ENCODE measurements at regions not wholly inside any gene's neighbourhood (a gene's known extent, or its start where the extent isn't known, plus 50 kb on each side); places are given as distances from the start of the nearest gene placed in this dataset.
A peak's percentile ranks its signal among the peaks of the same experiment; 100 is the strongest.

DNA sequence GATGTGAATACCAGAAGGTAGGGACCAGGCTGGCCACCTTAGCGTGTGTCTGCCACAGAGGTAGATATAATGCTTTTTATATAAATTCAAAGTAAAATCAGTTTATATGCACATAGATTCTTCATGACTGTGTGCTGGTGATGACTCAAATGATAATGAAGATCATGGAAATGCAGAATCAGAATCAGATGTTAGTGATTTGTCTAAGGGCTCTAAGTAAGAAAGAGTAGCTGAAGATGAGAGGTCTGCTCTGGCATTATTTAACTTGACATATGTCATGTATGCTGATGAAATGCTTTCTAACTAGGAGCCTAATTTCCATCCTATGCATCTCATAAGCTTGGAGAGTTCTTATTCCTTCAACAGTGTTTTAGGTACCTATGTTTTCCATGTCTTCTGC lies 50.3 kb upstream of the DPH6 start:
- DNase-seq = no peak

GRCh38 chr15:35602836-35603235 lies 56.9 kb upstream of the DPH6 start:
- no peak for DNase-seq

- DNase-seq = no peak
Measured at GRCh38 chr15:35603301-35603700, 57.3 kb upstream of the DPH6 start.

- no peak for DNase-seq
Measured at GRCh38 chr15:35603856-35604255, 57.9 kb upstream of the DPH6 start.

GRCh38 chr15:35605764-35606449 lies 59.9 kb upstream of the DPH6 start:
- no peak for DNase-seq

DNA sequence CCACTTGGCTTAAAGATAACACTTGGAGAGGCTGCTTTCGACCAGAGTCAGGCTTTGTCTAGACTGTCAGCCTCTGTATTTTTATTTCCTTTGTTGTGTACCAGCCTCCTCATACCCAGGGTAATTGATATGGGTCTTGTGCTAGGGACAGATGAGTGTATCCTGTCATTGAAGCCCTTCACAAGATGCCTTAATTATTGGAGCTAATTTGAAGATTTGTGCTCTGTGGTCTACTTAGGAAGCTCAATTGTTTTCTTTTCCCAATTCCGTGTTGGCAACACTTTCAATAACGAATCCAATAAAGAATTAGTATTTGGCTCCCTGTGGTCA lies 60.5 kb upstream of the DPH6 start:
- DNase-seq = no peak

- DNase-seq = no peak
Measured at GRCh38 chr15:35616498-35617271, 70.7 kb upstream of the DPH6 start.

GRCh38 chr15:35618260-35619188 lies 72.6 kb upstream of the DPH6 start:
- no peak for DNase-seq

DNA sequence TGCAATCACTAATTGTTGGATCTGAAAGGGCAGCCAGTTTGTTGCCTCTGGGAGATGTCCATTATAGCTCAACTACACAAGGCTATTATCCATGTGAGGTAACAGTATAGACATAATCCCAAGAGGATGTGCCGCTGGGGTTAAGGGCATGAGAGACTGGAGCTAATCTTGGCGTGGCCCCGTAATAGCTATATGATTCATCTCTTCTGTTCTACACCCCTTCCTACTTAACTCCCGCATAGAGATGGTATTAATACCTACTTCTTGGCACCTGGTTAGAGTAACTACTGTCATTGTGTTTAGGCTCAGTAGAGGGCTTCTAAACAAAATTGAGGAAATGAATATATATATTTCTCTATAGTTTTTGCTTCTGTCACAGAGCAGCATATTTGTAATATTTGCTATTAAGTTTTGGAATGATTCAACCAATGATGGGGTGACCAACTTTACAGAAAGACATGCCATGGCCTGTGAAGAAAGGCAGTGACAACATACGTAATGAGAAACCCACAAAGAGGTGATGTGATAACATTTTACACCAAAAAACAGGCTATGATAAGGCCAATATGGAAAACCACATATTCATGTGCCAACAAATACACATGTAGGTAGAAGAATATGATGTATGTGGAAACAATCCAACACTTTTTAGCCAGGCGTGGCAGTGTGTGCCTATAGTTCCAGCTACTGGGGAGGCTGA lies 76.8 kb upstream of the DPH6 start:
- DNase-seq = no peak

DNA sequence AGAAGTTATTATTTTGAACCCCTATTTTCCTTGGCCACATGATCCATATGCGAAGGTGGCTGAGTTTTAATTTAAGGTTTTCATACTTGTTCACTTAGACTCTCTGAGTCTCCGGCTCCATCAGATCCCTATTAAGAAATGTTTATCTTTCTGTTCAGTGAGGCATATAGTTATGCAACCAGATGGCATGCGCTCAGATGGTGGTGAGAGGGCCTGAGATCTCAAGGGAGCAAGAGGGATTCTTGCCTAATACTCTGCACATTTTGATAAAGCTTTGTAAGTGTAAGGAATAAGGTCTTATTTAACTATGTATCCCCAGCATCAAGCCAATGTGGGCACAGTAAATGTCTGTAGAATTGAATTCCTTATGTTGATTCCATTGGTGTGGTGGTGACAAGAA lies 78.9 kb upstream of the DPH6 start:
- no peak for DNase-seq

DNA sequence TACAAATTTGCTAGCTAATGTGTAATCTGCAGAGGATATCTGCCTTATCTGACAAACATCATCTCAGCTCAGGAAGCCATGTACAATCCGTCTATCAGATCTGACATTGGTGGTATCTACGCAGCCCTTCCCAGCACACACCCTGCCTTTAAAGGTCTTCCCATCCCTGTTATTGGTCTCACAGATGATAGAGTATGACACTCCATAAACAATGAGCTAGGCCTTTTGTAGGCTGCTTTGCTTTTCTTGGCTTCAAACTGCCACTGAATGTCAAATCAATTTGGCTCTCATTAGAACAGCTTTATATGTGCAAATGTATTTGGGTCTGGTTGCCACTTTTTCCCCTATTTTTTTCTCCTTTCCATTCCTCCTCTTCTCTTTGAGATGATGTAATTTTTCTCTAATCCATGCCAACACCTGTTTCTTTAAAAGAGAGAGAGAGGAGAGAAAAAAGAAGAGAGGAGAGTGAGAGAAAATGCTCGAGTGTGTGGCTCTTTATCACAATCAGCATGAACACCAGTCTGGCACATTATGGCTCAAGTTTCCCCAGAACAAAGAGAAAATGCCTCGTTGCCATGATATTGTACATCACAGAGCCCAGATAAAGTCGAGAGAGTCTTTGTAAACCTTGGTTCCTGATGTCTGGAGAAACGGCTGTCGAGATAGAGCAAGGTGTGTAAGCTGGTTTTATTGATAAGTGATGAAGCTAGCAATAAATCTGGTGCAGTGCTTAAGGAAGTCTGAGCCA lies 80.8 kb upstream of the DPH6 start:
- DNase-seq = peak; percentile 20

GRCh38 chr15:35627696-35628095 lies 81.7 kb upstream of the DPH6 start:
- DNase-seq = no peak

DNA sequence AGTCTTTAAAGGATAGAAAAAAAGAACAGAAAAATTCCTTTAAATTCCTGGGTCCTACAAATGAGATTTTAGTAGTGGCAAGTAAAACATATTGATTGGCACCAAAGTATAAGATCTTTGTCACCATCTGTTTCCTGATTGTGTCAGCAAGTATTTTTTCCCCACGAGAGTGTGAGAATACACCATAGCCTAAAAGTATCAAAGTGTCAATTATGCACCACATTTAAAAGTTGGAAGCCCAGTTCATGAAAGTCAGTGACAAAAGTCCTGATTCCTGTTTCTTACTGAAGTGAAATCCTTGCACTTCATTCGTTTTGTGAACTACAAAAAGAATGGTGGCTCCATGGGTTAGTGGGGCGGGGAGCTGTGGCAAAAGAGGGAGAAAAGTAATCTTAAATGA lies 83.8 kb upstream of the DPH6 start:
- DNase-seq = no peak

DNA sequence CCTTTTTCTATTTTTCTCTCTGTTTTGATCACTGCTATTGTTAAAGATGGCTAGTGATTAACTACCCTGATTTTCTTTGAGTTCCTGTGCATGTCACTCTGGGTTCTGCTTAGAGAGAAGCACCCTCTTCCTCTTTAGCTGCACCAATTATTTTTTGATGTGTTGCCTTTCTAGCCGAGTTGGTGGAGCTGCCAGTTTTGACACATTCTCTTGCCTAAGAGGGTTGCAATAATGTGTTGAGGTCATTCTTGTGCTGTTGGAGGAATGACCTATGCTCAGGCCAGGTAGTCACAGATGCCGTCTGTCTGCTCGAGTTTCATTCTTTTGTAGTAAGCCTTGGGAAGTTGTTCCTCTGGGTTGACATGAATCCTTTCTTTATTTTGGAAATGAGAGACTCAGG lies 84.6 kb upstream of the DPH6 start:
- DNase-seq = no peak

DNA sequence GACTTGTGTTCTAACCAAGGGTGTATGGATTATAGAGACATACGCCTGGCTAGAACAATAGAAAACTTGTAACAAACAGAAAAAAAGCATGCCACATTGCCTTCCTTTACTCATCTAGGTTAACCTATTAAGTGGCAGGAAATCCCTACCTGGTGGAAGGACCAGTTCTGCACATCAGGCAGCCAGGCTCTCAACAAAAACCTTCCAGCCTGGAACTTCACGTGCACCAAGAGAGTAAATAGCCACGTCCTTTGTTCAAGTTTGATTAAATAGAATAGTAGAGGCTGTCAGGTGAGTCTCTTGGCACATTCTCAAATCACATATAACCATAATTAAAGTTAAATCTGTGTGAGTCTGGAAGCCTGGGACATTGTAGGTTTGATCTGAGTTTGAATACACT lies 85.0 kb upstream of the DPH6 start:
- DNase-seq = peak; percentile 57

GRCh38 chr15:35633677-35634076 lies 87.7 kb upstream of the DPH6 start:
- no peak for DNase-seq

DNA sequence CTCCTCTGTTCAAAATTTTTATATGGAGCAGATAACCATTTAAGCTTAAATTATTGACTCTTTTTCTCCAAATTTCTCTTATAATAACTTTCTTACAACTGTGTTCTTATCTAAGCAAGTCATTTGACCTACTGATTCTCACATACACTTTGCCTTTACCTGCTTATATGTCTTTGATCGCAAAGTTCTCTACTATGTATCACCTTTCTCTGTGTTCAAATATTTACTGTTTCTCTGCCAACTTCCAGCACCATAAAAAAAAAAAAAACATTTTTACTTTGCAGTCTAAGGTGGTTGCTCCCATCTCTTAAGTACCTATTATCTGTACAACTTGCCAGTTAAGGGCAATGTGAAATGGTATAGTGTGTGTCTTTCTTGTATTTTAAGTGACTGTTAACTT lies 100.8 kb upstream of the DPH6 start:
- no peak for DNase-seq

DNA sequence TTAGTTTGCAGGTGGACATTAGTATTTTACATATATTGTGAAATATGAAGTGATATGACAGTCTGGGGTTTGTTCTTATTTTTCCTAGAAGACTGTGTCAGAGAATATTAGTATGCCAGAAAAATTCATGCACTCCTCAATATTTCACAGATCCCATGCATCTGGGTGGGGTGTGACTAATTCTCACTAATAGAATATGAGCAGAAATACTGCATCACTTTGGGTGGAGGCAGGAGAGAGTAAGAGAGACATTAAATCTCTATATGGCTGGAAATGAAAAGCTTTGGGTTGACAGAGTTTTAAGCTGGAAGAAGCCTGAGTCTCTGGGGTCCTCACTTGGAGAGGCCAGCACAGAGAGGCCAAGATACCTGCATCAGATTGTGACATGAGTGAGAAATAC lies 101.3 kb upstream of the DPH6 start:
- DNase-seq = no peak

GRCh38 chr15:35648941-35649340 lies 103.0 kb upstream of the DPH6 start:
- DNase-seq = no peak

- DNase-seq = no peak
Measured at GRCh38 chr15:35649575-35649974, 103.6 kb upstream of the DPH6 start.

DNA sequence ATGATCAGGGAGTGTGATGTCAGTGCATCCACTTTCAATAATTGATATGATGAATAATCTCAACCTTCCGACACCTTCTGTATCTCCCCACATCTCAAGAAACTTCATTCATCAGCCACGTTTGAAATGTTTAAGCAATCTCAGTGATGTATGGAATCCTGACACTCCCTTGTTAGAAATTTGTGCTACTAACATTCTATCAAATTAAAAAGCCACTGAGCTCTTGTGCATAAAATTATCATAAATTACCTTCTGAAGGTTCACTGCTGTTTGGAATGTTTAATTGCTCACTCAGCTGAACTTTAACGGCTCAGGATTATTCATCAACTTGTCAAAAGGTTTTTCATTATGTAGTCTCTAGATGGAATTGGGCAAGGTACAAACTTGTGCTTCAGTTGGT lies 108.4 kb upstream of the DPH6 start:
- no peak for DNase-seq

GRCh38 chr15:35657679-35658311 lies 111.8 kb upstream of the DPH6 start:
- DNase-seq = no peak

Data from DMS153 (cell line).